Body of pancreas (tissue), 4 donors: ENCODE measurements at regions not wholly inside any gene's neighbourhood (a gene's known extent, or its start where the extent isn't known, plus 50 kb on each side); places are given as distances from the start of the nearest gene placed in this dataset.
"Not testable (repeated sequence)": the region's sequence is repeated elsewhere in the genome, so short reads cannot be mapped to it uniquely, and the experiment has no call there.

Experiments
- ATAC-seq: fragments of 150-250 bp; one replicate; pipeline ENCODE4 v1.9.1; 2016
- DNase-seq, 4 donors: peaks; one replicate each; pipeline ENCODE4 v3.0.0-alpha.2; 2019
- H3K27ac ChIP-seq, 4 donors: fragments of 200-600 bp; sonication (generic); 1 replicate in 3 of 4; 2 replicates in 1 of 4; pipeline versions ENCODE4 v1.5.1 to v1.6.1; 2016 to 2019; ENCODE audit warnings: mild to moderate bottlenecking in 1 of 4, mixed read lengths in 1 of 4, moderate library complexity in 1 of 4
- H3K27me3 ChIP-seq, 2 donors: fragments of 200-600 bp; sonication (generic); one replicate each; pipeline ENCODE4 v1.6.0; 2016; ENCODE audit warnings: mild to moderate bottlenecking in 1 of 2
- H3K36me3 ChIP-seq, 2 donors: fragments of 200-600 bp; sonication (generic); replicated peaks in 1 of 2; 2 replicates each; pipeline ENCODE4 v1.5.1; 2016; ENCODE audit warnings: low read depth in 2 of 2; ENCODE audit not compliant: insufficient read depth in 1 of 2
- H3K4me1 ChIP-seq: fragments of 200-600 bp; sonication (generic); one replicate; pipeline ENCODE4 v1.6.0; 2016
- H3K4me3 ChIP-seq, 2 donors: fragments of 200-600 bp; sonication (generic); 1 replicate in 1 of 2; 2 replicates in 1 of 2; pipeline ENCODE4 v1.5.1; 2016 to 2019
- H3K9me3 ChIP-seq, 3 donors: fragments of 200-600 bp; sonication (generic); 1 replicate in 2 of 3; 2 replicates in 1 of 3; pipeline ENCODE4 v1.5.1; 2016
- CTCF ChIP-seq, 7 experiments: fragments of 450-650 bp in 4 of 7; fragments of 200-600 bp in 3 of 7; sonication (generic) in 3 of 7; IDR thresholded peaks; one replicate each; pipeline ENCODE4 v1.5.1; 2016 to 2019; ENCODE audit warnings: antibody characterized with exemption in 7 of 7
- POLR2A ChIP-seq, 3 donors: fragments of 450-650 bp; IDR thresholded peaks; one replicate each; pipeline ENCODE4 v1.6.1; 2016; ENCODE audit warnings: antibody characterized with exemption in 3 of 3, mild to moderate bottlenecking in 2 of 3
- WGBS, 2 donors: methylation state at CpG; one replicate each; pipeline ENCODE4 v1.1.5; 2017; 5-methylcytosine and 5-hydroxymethylcytosine counted together
- intact Hi-C: fragments of 100-400 bp; cut with DNase I; formaldehyde crosslinking; loops from one replicate; pipeline ENCODE4 v1.15.1; 2023

GRCh38 chr10:7053195-7053594 is 357.6 kb downstream of the SFMBT2 start:
- WGBS, 2 donors, result 73 to 76% methylated on average over 3 of the region's 3 CpGs
- intact Hi-C loops, result no loop called here

DNA sequence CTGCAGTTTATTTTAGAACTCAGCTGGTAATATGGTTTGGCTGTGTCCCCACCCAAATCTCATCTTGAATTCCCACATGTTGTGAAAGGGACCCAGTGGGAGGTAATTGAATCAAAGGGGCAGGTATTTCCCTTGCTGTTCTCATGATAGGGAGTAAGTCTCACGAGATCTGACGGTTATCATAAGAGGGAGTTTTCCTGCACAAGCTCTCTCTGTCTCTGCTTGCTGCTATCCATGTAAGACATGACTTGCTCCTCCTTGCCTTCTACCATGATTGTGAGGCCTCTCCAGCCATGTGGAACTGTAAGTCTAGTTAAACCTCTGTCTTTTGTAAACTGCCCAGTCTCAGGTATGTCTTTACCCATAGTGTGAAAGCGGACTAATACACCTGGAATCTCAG is 360.8 kb downstream of the SFMBT2 start:
- H3K9me3 ChIP-seq, H3K4me3 ChIP-seq, H3K27ac ChIP-seq, ATAC-seq, H3K36me3 ChIP-seq, intact Hi-C loops, H3K4me1 ChIP-seq, H3K27me3 ChIP-seq, DNase-seq: not testable (repeated sequence)
- 66 to 77% methylated on average over 3 of the region's 3 CpGs for WGBS, 2 donors

More at GRCh38 chr10:7053195-7053594, 357.6 kb downstream of the SFMBT2 start:
- no peaks in the 10 kb centered on the region for H3K36me3 ChIP-seq
- H3K27me3 ChIP-seq, result no peaks in the 10 kb centered on the region
- H3K9me3 ChIP-seq, result no peaks in the 10 kb centered on the region
- TF ChIP-seq POLR2A (IDR thresholded peaks at IDR 0.05) (no peak), CTCF (IDR thresholded peaks at IDR 0.05) (no peak)
- ATAC-seq, result no peak
- DNase-seq, result no peak
- no peaks in the 10 kb centered on the region for H3K4me1 ChIP-seq
- no peak overlapping the region for H3K4me3 ChIP-seq
- H3K27ac ChIP-seq, result no peak overlapping the region

DNA sequence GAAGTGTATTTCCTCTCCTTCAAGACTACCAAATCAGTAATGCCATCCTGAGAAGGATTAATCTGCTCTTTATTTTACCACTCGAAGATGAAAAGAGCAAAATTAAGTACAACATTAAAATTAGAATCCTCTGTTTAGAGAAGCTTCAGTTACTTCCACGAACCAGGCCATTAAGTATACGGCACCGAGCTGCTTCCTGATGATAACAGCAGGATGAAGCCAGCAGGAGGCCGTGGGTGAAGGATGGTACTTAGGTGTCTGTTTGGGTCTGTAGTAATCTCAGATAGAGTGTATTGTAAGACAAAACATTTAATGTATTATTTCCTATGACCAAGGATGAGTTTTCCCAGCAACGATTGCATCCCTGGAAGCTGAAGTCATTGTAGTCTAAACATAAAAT is 362.8 kb downstream of the SFMBT2 start:
- intact Hi-C loops, result no loop called here
- ATAC-seq, result no peak
- no peak for TF ChIP-seq POLR2A (IDR thresholded peaks at IDR 0.05)

GRCh38 chr10:7046615-7047014 is 364.2 kb downstream of the SFMBT2 start:
- H3K27me3 ChIP-seq, result no peaks in the 10 kb centered on the region
- no peak for DNase-seq
- H3K27ac ChIP-seq, result no peak overlapping the region
- WGBS, 2 donors, result 45 to 48% methylated on average over 2 of the region's 2 CpGs
- H3K4me1 ChIP-seq, result no peaks in the 10 kb centered on the region
- TF ChIP-seq CTCF (IDR thresholded peaks at IDR 0.05) (no peak), POLR2A (IDR thresholded peaks at IDR 0.05) (no peak)
- no peaks in the 10 kb centered on the region for H3K9me3 ChIP-seq
- no peak for ATAC-seq
- H3K4me3 ChIP-seq, result no peak overlapping the region
- intact Hi-C loops, result no loop called here
- no peaks in the 10 kb centered on the region for H3K36me3 ChIP-seq

More for the DNA sequence above, 362.8 kb downstream of the SFMBT2 start:
- Histone ChIP-seq H3K27me3 (no peaks in the 10 kb centered on the region), H3K4me3 (no peak overlapping the region), H3K27ac (no peak overlapping the region), H3K9me3 (no peaks in the 10 kb centered on the region), H3K4me1 (no peaks in the 10 kb centered on the region), H3K36me3 (no peaks in the 10 kb centered on the region)
- DNase-seq, result no peak
- 64 to 70% methylated on average over 6 of the region's 6 CpGs for WGBS, 2 donors

DNA sequence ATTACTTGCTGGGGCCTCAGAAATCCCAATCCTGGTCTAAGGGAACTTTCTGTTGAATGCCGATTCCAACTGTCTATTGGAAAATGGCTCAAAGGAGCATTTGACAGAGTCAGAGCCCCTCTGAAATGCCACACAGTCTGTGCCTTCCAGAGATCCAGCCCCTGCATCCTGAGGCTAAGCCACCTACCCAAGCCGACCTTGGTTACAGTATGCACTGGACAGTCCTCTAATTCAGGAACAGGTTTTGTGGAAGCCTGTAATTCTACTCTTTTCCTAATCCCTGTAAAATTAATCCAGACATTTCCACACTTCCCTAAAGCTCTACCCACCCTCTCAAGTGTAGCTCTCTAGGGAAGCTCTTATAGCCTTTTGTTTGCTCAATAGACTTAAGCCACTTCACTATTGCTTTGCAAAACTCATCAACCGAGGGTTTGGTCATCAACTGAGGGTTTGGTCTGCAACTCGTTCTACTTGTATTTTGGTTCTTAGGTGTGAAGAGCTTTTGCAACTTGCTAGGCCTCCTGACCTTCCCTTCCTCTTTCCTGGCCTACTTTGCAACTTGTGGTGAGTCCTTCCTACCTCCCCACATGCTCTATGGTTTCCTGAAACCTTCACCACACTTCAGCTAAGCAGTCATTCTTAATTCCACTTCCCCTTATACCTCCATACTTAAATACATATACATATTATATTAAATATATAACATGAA is 364.8 kb downstream of the SFMBT2 start:
- DNase-seq (peak in 1 of 4 donors; percentile 41), ATAC-seq (no peak)
- Histone ChIP-seq H3K36me3 (no peaks in the 10 kb centered on the region), H3K4me1 (no peaks in the 10 kb centered on the region), H3K27me3 (no peaks in the 10 kb centered on the region), H3K27ac (no peak overlapping the region), H3K9me3 (no peaks in the 10 kb centered on the region), H3K4me3 (no peak overlapping the region)
- no peak for TF ChIP-seq POLR2A (IDR thresholded peaks at IDR 0.05)
- no peak for TF ChIP-seq CTCF (IDR thresholded peaks at IDR 0.05)
- intact Hi-C loops, result no loop called here
- WGBS, 2 donors, result 49 to 61% methylated on average over 4 of the region's 4 CpGs

DNA sequence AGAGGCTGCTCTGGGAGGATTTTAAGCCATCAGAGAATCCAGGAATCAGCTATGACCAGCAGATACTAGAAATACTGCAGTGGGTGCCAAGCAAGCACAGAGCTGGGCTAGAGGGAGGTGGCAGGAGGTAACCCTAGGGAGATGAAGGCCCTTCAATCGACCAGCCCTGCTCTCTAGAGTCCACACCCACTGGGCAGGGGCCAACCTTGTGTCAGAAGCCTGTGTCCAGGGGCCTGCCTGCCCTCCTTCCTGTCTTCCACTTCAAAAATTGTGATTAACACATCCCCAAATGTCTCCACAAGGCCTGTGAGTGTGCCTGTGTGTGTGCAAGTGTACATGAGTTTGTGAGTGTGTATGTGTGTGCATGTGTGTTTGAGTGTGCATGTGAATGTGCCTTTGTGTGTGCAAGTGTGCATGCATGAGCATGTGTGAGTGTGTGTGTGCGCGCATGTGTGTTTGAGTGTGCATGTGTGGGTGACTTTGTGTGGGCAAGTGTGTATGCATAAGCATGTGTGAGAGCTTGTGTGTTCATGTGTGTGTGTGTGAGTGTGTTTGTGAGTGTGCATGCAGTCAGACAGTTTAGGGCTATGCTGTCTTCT is 367.7 kb downstream of the SFMBT2 start:
- Histone ChIP-seq H3K27ac (no peak overlapping the region), H3K36me3 (no peaks in the 10 kb centered on the region), H3K4me3 (no peak overlapping the region), H3K27me3 (no peaks in the 10 kb centered on the region), H3K4me1 (no peaks in the 10 kb centered on the region), H3K9me3 (no peaks in the 10 kb centered on the region)
- 58 to 69% methylated on average over 3 of the region's 3 CpGs for WGBS, 2 donors
- ATAC-seq (no peak), DNase-seq (no peak)
- intact Hi-C loops, result no loop called here
- no peak for TF ChIP-seq POLR2A (IDR thresholded peaks at IDR 0.05)
- no peak for TF ChIP-seq CTCF (IDR thresholded peaks at IDR 0.05)
